ENCODE measurements at regions not wholly inside any gene's neighbourhood (a gene's known extent, or its start where the extent isn't known, plus 50 kb on each side); places are given as distances from the start of the nearest gene placed in this dataset.

GRCh38 chr12:61701471-61701870 is 558.7 kb upstream of the USP15 start:
- DNase-seq = no peak

GRCh38 chr12:61706783-61707182 is 553.4 kb upstream of the USP15 start:
- DNase-seq = no peak

- DNase-seq = no peak
Observed at GRCh38 chr12:61713121-61713520, 547.1 kb upstream of the USP15 start.

- no peak for DNase-seq
Observed at GRCh38 chr12:61717986-61718385, 542.2 kb upstream of the USP15 start.

- DNase-seq = no peak
Observed at GRCh38 chr12:61739925-61740324, 520.3 kb upstream of the USP15 start.

GRCh38 chr12:61750604-61751003 is 509.6 kb upstream of the USP15 start:
- no peak for DNase-seq

- no peak for DNase-seq
Observed at GRCh38 chr12:61754214-61754613, 506.0 kb upstream of the USP15 start.

GRCh38 chr12:61757831-61758505 is 502.2 kb upstream of the USP15 start:
- no peak for DNase-seq

- no peak for DNase-seq
Observed at GRCh38 chr12:61758661-61759060, 501.5 kb upstream of the USP15 start.

- no peak for DNase-seq
Observed at GRCh38 chr12:61765926-61766325, 494.3 kb upstream of the USP15 start.

- no peak for DNase-seq
Observed at GRCh38 chr12:61780435-61780834, 479.8 kb upstream of the USP15 start.

GRCh38 chr12:61781021-61781581 is 479.1 kb upstream of the USP15 start:
- no peak for DNase-seq

- no peak for DNase-seq
Observed at GRCh38 chr12:61796846-61797245, 463.4 kb upstream of the USP15 start.

GRCh38 chr12:61797266-61797665 is 462.9 kb upstream of the USP15 start:
- no peak for DNase-seq

- DNase-seq = no peak
Observed at GRCh38 chr12:61798778-61799177, 461.4 kb upstream of the USP15 start.

- no peak for DNase-seq
Observed at GRCh38 chr12:61804301-61804700, 455.9 kb upstream of the USP15 start.

- DNase-seq = no peak
Observed at GRCh38 chr12:61808856-61809255, 451.3 kb upstream of the USP15 start.

GRCh38 chr12:61810486-61810885 is 449.7 kb upstream of the USP15 start:
- DNase-seq = no peak

- DNase-seq = no peak
Observed at GRCh38 chr12:61821381-61821780, 438.8 kb upstream of the USP15 start.

GRCh38 chr12:61823102-61823501 is 437.1 kb upstream of the USP15 start:
- DNase-seq = no peak

GRCh38 chr12:61846765-61847164 is 413.4 kb upstream of the USP15 start:
- DNase-seq = no peak

- DNase-seq = no peak
Observed at GRCh38 chr12:61848893-61849292, 411.3 kb upstream of the USP15 start.

GRCh38 chr12:61853945-61854344 is 406.3 kb upstream of the USP15 start:
- DNase-seq = no peak

GRCh38 chr12:61854902-61855301 is 405.3 kb upstream of the USP15 start:
- DNase-seq = no peak

- DNase-seq = no peak
Observed at GRCh38 chr12:61857968-61858367, 402.2 kb upstream of the USP15 start.
